ENCODE measurements at regions not wholly inside any gene's neighbourhood (a gene's known extent, or its start where the extent isn't known, plus 50 kb on each side); places are given as distances from the start of the nearest gene placed in this dataset.

DNA sequence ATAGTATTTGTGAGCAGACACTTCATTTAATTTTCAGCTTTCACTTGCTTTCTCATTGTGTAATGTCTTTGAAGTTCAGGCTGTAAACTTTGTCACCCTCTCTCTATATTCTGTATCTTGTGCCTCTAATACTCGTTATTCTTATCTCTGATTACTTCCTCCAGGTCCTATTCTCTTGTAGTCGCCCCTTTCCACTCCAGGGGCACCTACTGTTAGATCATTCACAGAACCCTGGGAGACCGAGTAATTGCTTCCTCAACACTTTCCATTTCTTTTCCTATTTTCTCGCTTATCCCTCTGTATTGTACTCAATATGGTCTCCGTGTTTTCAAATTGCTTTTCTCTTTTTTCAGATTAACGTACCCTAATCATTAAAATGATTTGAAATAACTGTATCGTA lies 93.9 kb upstream of the TDRD3 start:
- no peak overlapping the region for H4K8ac ChIP-seq (ENCODE audit: low read depth, low read length)
- H3K4me2 ChIP-seq (ENCODE audit: low read length), result no peak overlapping the region
- no peak overlapping the region for H3K4me3 ChIP-seq (ENCODE audit: low read depth, low read length)
- H3K79me1 ChIP-seq (ENCODE audit: low read length), result no peaks in the 10 kb centered on the region
- H3K14ac ChIP-seq (ENCODE audit: low read length), result no peak overlapping the region
- no peak overlapping the region for H2BK120ac ChIP-seq (ENCODE audit: insufficient read depth, low read length, poor library complexity)
- no peak overlapping the region for H3K4ac ChIP-seq (ENCODE audit: low read depth, low read length)
- DNase-seq, result no peak
- no CpG with 5 or more reads among the region's 7 CpGs for WGBS (ENCODE audit: extremely low coverage, insufficient coverage, insufficient read length)
- no peaks in the 10 kb centered on the region for H3K79me2 ChIP-seq (ENCODE audit: control insufficient read depth, insufficient read depth, low read length, poor library complexity)
- no peaks in the 10 kb centered on the region for H3K9me3 ChIP-seq (ENCODE audit: insufficient read depth, low read depth, low read length)
- H3K4me1 ChIP-seq (ENCODE audit: control insufficient read depth in 1 of 2, insufficient read depth in 2 of 2, low read length in 2 of 2), result no peaks in the 10 kb centered on the region
- H2AFZ ChIP-seq (ENCODE audit: insufficient read depth, low read length, poor library complexity), result no peak overlapping the region
- H2BK5ac ChIP-seq (ENCODE audit: low read depth, low read length, poor library complexity), result no peak overlapping the region
- H3K18ac ChIP-seq (ENCODE audit: low read length), result no peak overlapping the region
- H2AK5ac ChIP-seq (ENCODE audit: low read length), result no peak overlapping the region
- no peaks in the 10 kb centered on the region for H3K36me3 ChIP-seq (ENCODE audit: control insufficient read depth in 1 of 2, insufficient read depth in 2 of 2, low read length in 2 of 2)
- no peaks in the 10 kb centered on the region for H3K27me3 ChIP-seq (ENCODE audit: insufficient read depth, low read length)
- no peak overlapping the region for H3K23ac ChIP-seq (ENCODE audit: low read length)
- H4K91ac ChIP-seq (ENCODE audit: low read depth, low read length), result no peak overlapping the region
- no peak overlapping the region for H2BK12ac ChIP-seq (ENCODE audit: low read length)
- no peak overlapping the region for H4K12ac ChIP-seq (ENCODE audit: low read depth, low read length)
- H3K27ac ChIP-seq (ENCODE audit: low read depth, low read length), result no peak overlapping the region
- no peak overlapping the region for H3K9ac ChIP-seq (ENCODE audit: low read length)

DNA sequence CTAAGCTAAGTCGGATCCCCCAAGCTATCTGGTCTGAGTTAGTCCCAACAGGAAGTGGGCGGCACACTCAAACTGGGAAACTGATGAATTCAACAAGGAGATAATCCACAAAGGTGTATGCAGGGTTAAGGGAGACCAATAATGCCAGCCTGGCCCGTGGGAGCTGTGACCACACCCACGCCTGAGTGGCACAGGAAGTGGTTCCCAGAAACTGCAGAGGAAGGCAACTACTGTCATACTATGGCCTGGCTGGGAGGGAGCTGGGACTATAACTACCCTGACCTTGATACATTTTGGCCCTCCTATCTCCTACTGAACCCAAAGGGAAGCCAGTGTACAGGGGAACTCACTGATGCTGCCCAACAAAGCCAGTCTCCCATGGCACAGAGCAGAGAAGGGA lies 85.5 kb upstream of the TDRD3 start:
- Histone ChIP-seq H2BK5ac (ENCODE audit: low read depth, low read length, poor library complexity) (no peak overlapping the region), H4K12ac (ENCODE audit: low read depth, low read length) (no peak overlapping the region), H3K36me3 (ENCODE audit: control insufficient read depth in 1 of 2, insufficient read depth in 2 of 2, low read length in 2 of 2) (no peaks in the 10 kb centered on the region), H3K27ac (ENCODE audit: low read depth, low read length) (no peak overlapping the region), H2BK120ac (ENCODE audit: insufficient read depth, low read length, poor library complexity) (no peak overlapping the region), H4K91ac (ENCODE audit: low read depth, low read length) (no peak overlapping the region), H2AK5ac (ENCODE audit: low read length) (no peak overlapping the region), H3K27me3 (ENCODE audit: insufficient read depth, low read length) (no peaks in the 10 kb centered on the region), H3K4me2 (ENCODE audit: low read length) (no peak overlapping the region), H3K79me2 (ENCODE audit: control insufficient read depth, insufficient read depth, low read length, poor library complexity) (no peaks in the 10 kb centered on the region), H3K18ac (ENCODE audit: low read length) (no peak overlapping the region), H3K4me1 (ENCODE audit: control insufficient read depth in 1 of 2, insufficient read depth in 2 of 2, low read length in 2 of 2) (no peaks in the 10 kb centered on the region), H4K8ac (ENCODE audit: low read depth, low read length) (no peak overlapping the region), H3K9ac (ENCODE audit: low read length) (no peak overlapping the region), H3K4ac (ENCODE audit: low read depth, low read length) (no peak overlapping the region), H3K23ac (ENCODE audit: low read length) (no peak overlapping the region), H3K4me3 (ENCODE audit: low read depth, low read length) (no peak overlapping the region), H2BK12ac (ENCODE audit: low read length) (no peak overlapping the region), H2AFZ (ENCODE audit: insufficient read depth, low read length, poor library complexity) (no peak overlapping the region), H3K14ac (ENCODE audit: low read length) (no peak overlapping the region), H3K79me1 (ENCODE audit: low read length) (no peaks in the 10 kb centered on the region), H3K9me3 (ENCODE audit: insufficient read depth, low read depth, low read length) (peaks cover 1% of the 10 kb centered on the region)
- WGBS (ENCODE audit: extremely low coverage, insufficient coverage, insufficient read length), result no CpG with 5 or more reads among the region's 4 CpGs
- DNase-seq, result no peak

DNA sequence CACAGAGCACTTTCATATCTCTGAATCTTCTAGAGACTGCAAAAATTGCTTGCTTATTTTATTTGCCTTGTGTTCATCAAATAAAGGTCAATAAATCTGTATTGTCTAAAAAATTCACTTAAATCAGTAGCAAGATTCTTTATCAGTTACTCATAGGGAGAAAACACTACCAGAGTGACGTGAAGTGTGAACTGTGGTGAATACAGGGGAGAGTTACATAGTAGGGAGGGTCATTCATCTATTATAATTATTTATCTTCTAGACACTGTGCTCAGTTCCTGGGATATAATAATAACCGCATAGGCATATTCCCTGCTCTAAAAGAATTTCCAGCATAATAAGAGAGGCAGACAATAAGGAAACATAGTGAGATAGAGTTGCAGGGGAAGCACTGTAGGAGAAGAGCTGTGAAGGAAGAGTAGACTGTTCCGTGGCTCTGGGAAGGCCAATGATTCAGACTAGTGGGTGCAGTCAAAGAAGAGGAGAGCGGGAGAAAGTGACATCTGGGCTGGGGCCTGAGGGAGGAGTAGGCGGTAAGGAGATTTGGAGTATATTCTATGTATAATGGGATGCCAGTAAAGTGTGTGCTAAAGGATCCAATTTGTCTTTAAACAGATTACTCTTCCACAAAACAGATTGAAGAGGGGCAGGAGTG lies 84.0 kb upstream of the TDRD3 start:
- Histone ChIP-seq H3K14ac (ENCODE audit: low read length) (no peak overlapping the region), H2BK12ac (ENCODE audit: low read length) (no peak overlapping the region), H3K18ac (ENCODE audit: low read length) (no peak overlapping the region), H2BK120ac (ENCODE audit: insufficient read depth, low read length, poor library complexity) (no peak overlapping the region), H3K4me3 (ENCODE audit: low read depth, low read length) (no peak overlapping the region), H4K91ac (ENCODE audit: low read depth, low read length) (no peak overlapping the region), H3K23ac (ENCODE audit: low read length) (no peak overlapping the region), H3K27me3 (ENCODE audit: insufficient read depth, low read length) (no peaks in the 10 kb centered on the region), H3K27ac (ENCODE audit: low read depth, low read length) (no peak overlapping the region), H3K4me2 (ENCODE audit: low read length) (no peak overlapping the region), H3K36me3 (ENCODE audit: control insufficient read depth in 1 of 2, insufficient read depth in 2 of 2, low read length in 2 of 2) (no peaks in the 10 kb centered on the region), H3K79me1 (ENCODE audit: low read length) (no peaks in the 10 kb centered on the region), H2BK5ac (ENCODE audit: low read depth, low read length, poor library complexity) (no peak overlapping the region), H3K9me3 (ENCODE audit: insufficient read depth, low read depth, low read length) (peaks cover 1% of the 10 kb centered on the region), H2AFZ (ENCODE audit: insufficient read depth, low read length, poor library complexity) (no peak overlapping the region), H2AK5ac (ENCODE audit: low read length) (no peak overlapping the region), H3K4ac (ENCODE audit: low read depth, low read length) (no peak overlapping the region), H4K12ac (ENCODE audit: low read depth, low read length) (no peak overlapping the region), H3K9ac (ENCODE audit: low read length) (no peak overlapping the region), H3K4me1 (ENCODE audit: control insufficient read depth in 1 of 2, insufficient read depth in 2 of 2, low read length in 2 of 2) (no peaks in the 10 kb centered on the region), H3K79me2 (ENCODE audit: control insufficient read depth, insufficient read depth, low read length, poor library complexity) (no peaks in the 10 kb centered on the region), H4K8ac (ENCODE audit: low read depth, low read length) (no peak overlapping the region)
- no peak for DNase-seq
- no CpG with 5 or more reads among the region's 5 CpGs for WGBS (ENCODE audit: extremely low coverage, insufficient coverage, insufficient read length)

DNA sequence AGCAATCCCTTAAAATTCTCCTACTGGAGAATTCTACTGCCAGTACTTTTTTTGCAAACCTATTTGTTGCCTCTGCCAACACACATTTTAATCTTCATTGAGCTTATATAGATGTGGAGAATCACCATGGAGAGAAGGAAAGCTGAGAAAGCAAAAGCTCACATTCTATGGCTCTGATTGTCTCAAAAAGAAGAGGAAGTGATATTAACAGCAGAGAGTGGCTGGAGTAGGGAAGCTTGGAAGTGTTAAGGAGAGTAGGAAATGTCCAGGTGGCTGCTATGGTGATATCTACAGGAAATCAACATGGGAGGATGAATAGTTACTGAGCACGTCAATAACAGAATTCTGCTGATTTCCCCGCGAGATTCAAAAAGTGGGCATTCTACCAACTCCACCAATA lies 78.8 kb upstream of the TDRD3 start:
- Histone ChIP-seq H3K23ac (ENCODE audit: low read length) (no peak overlapping the region), H3K79me2 (ENCODE audit: control insufficient read depth, insufficient read depth, low read length, poor library complexity) (no peaks in the 10 kb centered on the region), H3K4me3 (ENCODE audit: low read depth, low read length) (no peak overlapping the region), H3K27ac (ENCODE audit: low read depth, low read length) (no peak overlapping the region), H3K18ac (ENCODE audit: low read length) (no peak overlapping the region), H4K91ac (ENCODE audit: low read depth, low read length) (no peak overlapping the region), H2BK120ac (ENCODE audit: insufficient read depth, low read length, poor library complexity) (no peak overlapping the region), H3K4me2 (ENCODE audit: low read length) (no peak overlapping the region), H4K12ac (ENCODE audit: low read depth, low read length) (no peak overlapping the region), H2AFZ (ENCODE audit: insufficient read depth, low read length, poor library complexity) (no peak overlapping the region), H3K4ac (ENCODE audit: low read depth, low read length) (no peak overlapping the region), H3K14ac (ENCODE audit: low read length) (no peak overlapping the region), H3K9ac (ENCODE audit: low read length) (no peak overlapping the region), H2BK12ac (ENCODE audit: low read length) (no peak overlapping the region), H2BK5ac (ENCODE audit: low read depth, low read length, poor library complexity) (no peak overlapping the region), H2AK5ac (ENCODE audit: low read length) (no peak overlapping the region), H3K27me3 (ENCODE audit: insufficient read depth, low read length) (no peaks in the 10 kb centered on the region), H3K4me1 (ENCODE audit: control insufficient read depth in 1 of 2, insufficient read depth in 2 of 2, low read length in 2 of 2) (no peaks in the 10 kb centered on the region), H3K79me1 (ENCODE audit: low read length) (no peaks in the 10 kb centered on the region), H4K8ac (ENCODE audit: low read depth, low read length) (no peak overlapping the region), H3K9me3 (ENCODE audit: insufficient read depth, low read depth, low read length) (peaks cover 1% of the 10 kb centered on the region), H3K36me3 (ENCODE audit: control insufficient read depth in 1 of 2, insufficient read depth in 2 of 2, low read length in 2 of 2) (no peaks in the 10 kb centered on the region)
- WGBS (ENCODE audit: extremely low coverage, insufficient coverage, insufficient read length), result no CpG with 5 or more reads among the region's 3 CpGs
- no peak for DNase-seq

All from trophoblast cell (in vitro differentiated cells and primary cell).